HL-60 (cell line): ENCODE measurements at regions not wholly inside any gene's neighbourhood (a gene's known extent, or its start where the extent isn't known, plus 50 kb on each side); places are given as distances from the start of the nearest gene placed in this dataset.

Source experiments
- DNase-seq, 2 experiments: peaks; one replicate each; pipeline ENCODE4 v3.0.0-alpha.2; 2010 to 2020; ENCODE audit warnings: low read depth in 1 of 2, low spot score in 1 of 2
- H3K27ac ChIP-seq: fragments of 250-450 bp; sonication (Bioruptor Pico); replicated peaks from 2 replicates; pipeline ENCODE4 v1.5.1; 2020; ENCODE audit warnings: mild to moderate bottlenecking, moderate library complexity
- H3K27me3 ChIP-seq: fragments of 250-450 bp; sonication (Bioruptor Pico); 2 replicates; pipeline ENCODE4 v1.5.1; 2021; ENCODE audit warnings: mild to moderate bottlenecking, moderate library complexity; ENCODE audit not compliant: insufficient read depth, poor library complexity, severe bottlenecking
- H3K4me3 ChIP-seq: replicated peaks from 2 replicates; pipeline ENCODE4 v1.5.1; 2011; ENCODE audit warnings: mild to moderate bottlenecking, control low read depth, low read length; ENCODE audit not compliant: insufficient read depth
- CTCF ChIP-seq: IDR thresholded peaks from one replicate; pipeline ENCODE4 v1.5.1; 2011; ENCODE audit warnings: low read length, control low read depth, inconsistent platforms; ENCODE audit not compliant: insufficient read depth
- GABPA ChIP-seq: IDR thresholded peaks from 2 replicates; pipeline ENCODE4 v1.6.1; 2012; ENCODE audit warnings: low read depth
- POLR2AphosphoS5 ChIP-seq: IDR thresholded peaks from 2 replicates; pipeline ENCODE4 v1.6.1; 2012; ENCODE audit warnings: low read depth
- SPI1 ChIP-seq: IDR thresholded peaks from 2 replicates; pipeline ENCODE4 v1.6.1; 2012; ENCODE audit warnings: low read depth, mild to moderate bottlenecking, borderline replicate concordance
- TF ChIP-seq, protein P1 (sequence below): IDR thresholded peaks from 2 replicates; pipeline ENCODE4 v1.6.1; 2012; ENCODE audit warnings: low read depth; ENCODE audit not compliant: insufficient replicate concordance

DNA sequence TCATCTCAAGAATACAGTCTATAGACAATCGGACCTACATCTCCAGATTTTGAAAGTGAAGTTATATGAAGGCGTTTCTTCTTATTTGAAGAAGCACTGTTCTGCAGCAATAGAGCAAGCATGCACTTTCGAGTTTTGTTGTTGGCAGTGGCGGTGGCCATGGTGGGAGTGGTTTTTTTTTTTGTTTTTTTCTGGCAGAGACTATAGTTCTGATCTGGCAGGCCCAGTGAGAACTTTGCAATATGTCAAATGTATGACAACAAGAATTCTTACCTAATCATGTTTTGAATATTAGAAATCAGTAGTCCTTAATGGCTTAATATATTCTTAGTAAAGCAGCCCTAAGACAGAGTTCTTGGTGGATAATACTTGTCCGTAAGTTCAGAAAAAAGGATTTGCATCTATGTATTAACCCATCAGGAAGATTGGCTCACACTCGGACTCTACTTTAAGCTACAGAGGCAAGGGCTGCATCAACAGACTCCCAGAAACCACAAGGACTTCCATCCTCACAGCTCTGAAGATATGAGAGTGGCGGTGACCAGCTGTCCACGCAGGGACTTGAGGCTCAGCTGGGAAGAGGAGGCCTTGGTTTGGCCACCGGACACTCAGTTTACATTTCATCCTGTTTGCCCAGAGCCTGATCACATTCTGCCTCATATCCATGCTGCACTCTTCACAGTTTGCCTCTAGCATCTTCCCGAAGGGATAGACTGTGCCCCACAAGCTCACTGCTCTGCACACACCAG, 124.1 kb upstream of the THBS1 start:
- Histone ChIP-seq H3K27ac (no peak overlapping the region), H3K4me3 (no peak overlapping the region), H3K27me3 (no peaks in the 10 kb centered on the region)
- TF ChIP-seq SPI1 (no peak), GABPA (no peak), CTCF (no peak), POLR2AphosphoS5 (no peak)
- TF ChIP-seq, protein P1, sequence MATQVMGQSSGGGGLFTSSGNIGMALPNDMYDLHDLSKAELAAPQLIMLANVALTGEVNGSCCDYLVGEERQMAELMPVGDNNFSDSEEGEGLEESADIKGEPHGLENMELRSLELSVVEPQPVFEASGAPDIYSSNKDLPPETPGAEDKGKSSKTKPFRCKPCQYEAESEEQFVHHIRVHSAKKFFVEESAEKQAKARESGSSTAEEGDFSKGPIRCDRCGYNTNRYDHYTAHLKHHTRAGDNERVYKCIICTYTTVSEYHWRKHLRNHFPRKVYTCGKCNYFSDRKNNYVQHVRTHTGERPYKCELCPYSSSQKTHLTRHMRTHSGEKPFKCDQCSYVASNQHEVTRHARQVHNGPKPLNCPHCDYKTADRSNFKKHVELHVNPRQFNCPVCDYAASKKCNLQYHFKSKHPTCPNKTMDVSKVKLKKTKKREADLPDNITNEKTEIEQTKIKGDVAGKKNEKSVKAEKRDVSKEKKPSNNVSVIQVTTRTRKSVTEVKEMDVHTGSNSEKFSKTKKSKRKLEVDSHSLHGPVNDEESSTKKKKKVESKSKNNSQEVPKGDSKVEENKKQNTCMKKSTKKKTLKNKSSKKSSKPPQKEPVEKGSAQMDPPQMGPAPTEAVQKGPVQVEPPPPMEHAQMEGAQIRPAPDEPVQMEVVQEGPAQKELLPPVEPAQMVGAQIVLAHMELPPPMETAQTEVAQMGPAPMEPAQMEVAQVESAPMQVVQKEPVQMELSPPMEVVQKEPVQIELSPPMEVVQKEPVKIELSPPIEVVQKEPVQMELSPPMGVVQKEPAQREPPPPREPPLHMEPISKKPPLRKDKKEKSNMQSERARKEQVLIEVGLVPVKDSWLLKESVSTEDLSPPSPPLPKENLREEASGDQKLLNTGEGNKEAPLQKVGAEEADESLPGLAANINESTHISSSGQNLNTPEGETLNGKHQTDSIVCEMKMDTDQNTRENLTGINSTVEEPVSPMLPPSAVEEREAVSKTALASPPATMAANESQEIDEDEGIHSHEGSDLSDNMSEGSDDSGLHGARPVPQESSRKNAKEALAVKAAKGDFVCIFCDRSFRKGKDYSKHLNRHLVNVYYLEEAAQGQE = no peak
- no peak for DNase-seq

GRCh38 chr15:39458131-39458530, 122.7 kb upstream of the THBS1 start:
- Histone ChIP-seq H3K27me3 (no peaks in the 10 kb centered on the region), H3K4me3 (no peak overlapping the region), H3K27ac (no peak overlapping the region)
- DNase-seq = no peak
- TF ChIP-seq SPI1 (no peak), GABPA (no peak), POLR2AphosphoS5 (no peak), CTCF (no peak)
- TF ChIP-seq, protein P1 = no peak

- TF ChIP-seq GABPA = no peak
- TF ChIP-seq, protein P1 = no peak
- no peak for TF ChIP-seq POLR2AphosphoS5
- TF ChIP-seq SPI1 = no peak
- Histone ChIP-seq H3K27me3 (no peaks in the 10 kb centered on the region), H3K4me3 (no peak overlapping the region), H3K27ac (no peak overlapping the region)
- DNase-seq = no peak
Measured at GRCh38 chr15:39459548-39459947, 121.3 kb upstream of the THBS1 start.

DNA sequence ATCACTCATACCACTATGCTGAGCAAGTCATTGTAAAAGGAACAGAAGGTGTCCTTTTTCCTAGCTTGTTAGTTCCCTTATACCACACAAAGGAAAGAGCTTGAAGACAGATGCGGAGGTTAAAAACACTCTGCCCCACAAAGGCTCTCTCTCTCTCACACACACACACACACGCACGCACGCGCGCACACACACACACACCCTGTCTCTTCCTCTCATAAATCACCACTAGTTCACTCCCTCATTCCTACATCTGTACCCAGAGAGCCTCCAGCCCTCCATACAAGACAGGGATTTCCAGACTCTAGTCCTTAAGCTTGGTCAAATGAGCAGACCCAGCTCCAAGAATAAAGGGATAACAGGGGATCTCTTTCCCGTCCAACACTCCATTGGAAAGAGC, 120.1 kb upstream of the THBS1 start:
- H3K27ac ChIP-seq = no peak overlapping the region

More for the DNA sequence above, 120.1 kb upstream of the THBS1 start:
- DNase-seq = no peak
- TF ChIP-seq SPI1 (no peak), POLR2AphosphoS5 (no peak), CTCF (no peak), GABPA (no peak)
- TF ChIP-seq, protein P1 = no peak
- H3K4me3 ChIP-seq = no peak overlapping the region
- no peaks in the 10 kb centered on the region for H3K27me3 ChIP-seq
